ENCODE measurements at regions not wholly inside any gene's neighbourhood (a gene's known extent, or its start where the extent isn't known, plus 50 kb on each side); places are given as distances from the start of the nearest gene placed in this dataset.

GRCh38 chr4:177692907-177693306, 250.7 kb upstream of the AGA start:
- TF ChIP-seq, protein P1, sequence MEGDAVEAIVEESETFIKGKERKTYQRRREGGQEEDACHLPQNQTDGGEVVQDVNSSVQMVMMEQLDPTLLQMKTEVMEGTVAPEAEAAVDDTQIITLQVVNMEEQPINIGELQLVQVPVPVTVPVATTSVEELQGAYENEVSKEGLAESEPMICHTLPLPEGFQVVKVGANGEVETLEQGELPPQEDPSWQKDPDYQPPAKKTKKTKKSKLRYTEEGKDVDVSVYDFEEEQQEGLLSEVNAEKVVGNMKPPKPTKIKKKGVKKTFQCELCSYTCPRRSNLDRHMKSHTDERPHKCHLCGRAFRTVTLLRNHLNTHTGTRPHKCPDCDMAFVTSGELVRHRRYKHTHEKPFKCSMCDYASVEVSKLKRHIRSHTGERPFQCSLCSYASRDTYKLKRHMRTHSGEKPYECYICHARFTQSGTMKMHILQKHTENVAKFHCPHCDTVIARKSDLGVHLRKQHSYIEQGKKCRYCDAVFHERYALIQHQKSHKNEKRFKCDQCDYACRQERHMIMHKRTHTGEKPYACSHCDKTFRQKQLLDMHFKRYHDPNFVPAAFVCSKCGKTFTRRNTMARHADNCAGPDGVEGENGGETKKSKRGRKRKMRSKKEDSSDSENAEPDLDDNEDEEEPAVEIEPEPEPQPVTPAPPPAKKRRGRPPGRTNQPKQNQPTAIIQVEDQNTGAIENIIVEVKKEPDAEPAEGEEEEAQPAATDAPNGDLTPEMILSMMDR (IDR thresholded peaks at IDR 0.05) = no peak
- no peak for TF ChIP-seq POLR2A (IDR thresholded peaks at IDR 0.05)
